Activated B cell treated with CpG ODN at 0.5 μM for 24 hours (primary cell): ENCODE measurements at regions not wholly inside any gene's neighbourhood (a gene's known extent, or its start where the extent isn't known, plus 50 kb on each side); places are given as distances from the start of the nearest gene placed in this dataset.

Experiments
- ATAC-seq: fragments of 200-7000 bp; cut with Tn5 transposase; one replicate; pipeline ENCODE4 v1.10.0; 2021; ENCODE audit warnings: low read depth, mild to moderate bottlenecking, moderate library complexity
- CTCF ChIA-PET: fragments of 350-600 bp; sonication (Branson Sonifier 250); formaldehyde crosslinking; loops from one replicate; lab custom pipeline; 2021; ENCODE audit warnings: antibody characterized with exemption; lab: Charles Lee
- POLR2A ChIA-PET: fragments of 350-600 bp; sonication (Branson Sonifier 250); formaldehyde crosslinking; loops from one replicate; lab custom pipeline; 2021; ENCODE audit warnings: antibody characterized with exemption; lab: Charles Lee
- DNase-seq: peaks from one replicate; pipeline ENCODE4 v3.0.0; 2022
- H3K27ac Mint-ChIP-seq: one replicate; pipeline ENCODE4 v1.8.0; 2020; ENCODE audit warnings: mixed read lengths
- H3K27me3 Mint-ChIP-seq: one replicate; pipeline ENCODE4 v1.8.0; 2021; ENCODE audit warnings: mixed read lengths
- H3K36me3 Mint-ChIP-seq: one replicate; pipeline ENCODE4 v1.8.0; 2021; ENCODE audit warnings: low read depth, mixed read lengths
- H3K4me1 Mint-ChIP-seq: one replicate; pipeline ENCODE4 v1.8.0; 2021; ENCODE audit warnings: mixed read lengths
- H3K4me3 Mint-ChIP-seq: one replicate; pipeline ENCODE4 v1.8.0; 2020; ENCODE audit warnings: mild to moderate bottlenecking, mixed read lengths
- H3K9me3 Mint-ChIP-seq: one replicate; pipeline ENCODE4 v1.8.0; 2020; ENCODE audit warnings: mixed read lengths
- CTCF ChIP-seq: fragments of 200-600 bp; IDR thresholded peaks from one replicate; pipeline ENCODE4 v1.8.0; 2022; ENCODE audit warnings: antibody characterized with exemption, mild to moderate bottlenecking
- intact Hi-C: fragments of 100-400 bp; cut with micrococcal nuclease; formaldehyde crosslinking; loops from one replicate; pipeline ENCODE4 v1.15.1; 2024

GRCh38 chr2:164205347-164205746 is 415.9 kb downstream of the GRB14 start:
- no peak for TF ChIP-seq CTCF
- POLR2A ChIA-PET: no interaction called here
- no peak overlapping the region for H3K4me3 Mint-ChIP-seq
- H3K36me3 Mint-ChIP-seq: no peaks in the 10 kb centered on the region
- intact Hi-C loops: no loop called here
- no peak overlapping the region for H3K27ac Mint-ChIP-seq
- DNase-seq: no peak
- no peaks in the 10 kb centered on the region for H3K9me3 Mint-ChIP-seq
- no peak for ATAC-seq
- CTCF ChIA-PET: no interaction called here
- no peaks in the 10 kb centered on the region for H3K4me1 Mint-ChIP-seq
- no peaks in the 10 kb centered on the region for H3K27me3 Mint-ChIP-seq

- H3K4me1 Mint-ChIP-seq: no peaks in the 10 kb centered on the region
- H3K27ac Mint-ChIP-seq: no peak overlapping the region
- ATAC-seq (no peak), DNase-seq (no peak)
- ChIA-PET CTCF (no interaction called here), POLR2A (no interaction called here)
- intact Hi-C loops: no loop called here
- H3K36me3 Mint-ChIP-seq: no peaks in the 10 kb centered on the region
- H3K9me3 Mint-ChIP-seq: no peaks in the 10 kb centered on the region
- no peak for TF ChIP-seq CTCF
- no peaks in the 10 kb centered on the region for H3K27me3 Mint-ChIP-seq
- no peak overlapping the region for H3K4me3 Mint-ChIP-seq
Observed at GRCh38 chr2:164203131-164203530, 418.2 kb downstream of the GRB14 start.

GRCh38 chr2:164198256-164198655 is 423.0 kb downstream of the GRB14 start:
- Mint-ChIP-seq H3K27me3 (no peaks in the 10 kb centered on the region), H3K4me3 (no peak overlapping the region), H3K4me1 (no peaks in the 10 kb centered on the region), H3K9me3 (no peaks in the 10 kb centered on the region), H3K27ac (no peak overlapping the region), H3K36me3 (no peaks in the 10 kb centered on the region)
- POLR2A ChIA-PET: no interaction called here
- intact Hi-C loops: no loop called here
- CTCF ChIA-PET: no interaction called here
- ATAC-seq (no peak), DNase-seq (no peak)
- TF ChIP-seq CTCF: no peak

- Mint-ChIP-seq H3K36me3 (no peaks in the 10 kb centered on the region), H3K9me3 (peaks cover 3% of the 10 kb centered on the region), H3K4me3 (no peak overlapping the region), H3K4me1 (no peaks in the 10 kb centered on the region), H3K27ac (no peak overlapping the region), H3K27me3 (no peaks in the 10 kb centered on the region)
- ChIA-PET CTCF (no interaction called here), POLR2A (no interaction called here)
- intact Hi-C loops: no loop called here
- ATAC-seq (no peak), DNase-seq (no peak)
- no peak for TF ChIP-seq CTCF
Observed at GRCh38 chr2:164190700-164191099, 430.6 kb downstream of the GRB14 start.

- H3K4me1 Mint-ChIP-seq: no peaks in the 10 kb centered on the region
- H3K27me3 Mint-ChIP-seq: no peaks in the 10 kb centered on the region
- H3K36me3 Mint-ChIP-seq: no peaks in the 10 kb centered on the region
- H3K27ac Mint-ChIP-seq: no peak overlapping the region
- no peak for TF ChIP-seq CTCF
- ATAC-seq (no peak), DNase-seq (no peak)
- no peak overlapping the region for H3K4me3 Mint-ChIP-seq
- peaks cover 3% of the 10 kb centered on the region for H3K9me3 Mint-ChIP-seq
- intact Hi-C loops: no loop called here
- CTCF ChIA-PET: no interaction called here
- POLR2A ChIA-PET: no interaction called here
Observed at GRCh38 chr2:164189851-164190250, 431.4 kb downstream of the GRB14 start.
